VCaP (cell line): ENCODE measurements at regions not wholly inside any gene's neighbourhood (a gene's known extent, or its start where the extent isn't known, plus 50 kb on each side); places are given as distances from the start of the nearest gene placed in this dataset.

Experiments used
- H3K27ac ChIP-seq: fragments of 450-650 bp; 2 replicates; pipeline ENCODE4 v1.5.1; 2017
- CTCF ChIP-seq: fragments of 450-650 bp; conservative IDR thresholded peaks from 2 replicates; pipeline ENCODE4 v1.5.1; 2017; ENCODE audit warnings: mild to moderate bottlenecking, moderate library complexity

GRCh38 chr16:13791095-13791494 is 128.9 kb upstream of the ERCC4 start:
- TF ChIP-seq CTCF: no peak
- no peak overlapping the region for H3K27ac ChIP-seq

GRCh38 chr16:13793841-13794409 is 126.0 kb upstream of the ERCC4 start:
- no peak overlapping the region for H3K27ac ChIP-seq
- TF ChIP-seq CTCF: no peak

GRCh38 chr16:13795131-13795530 is 124.8 kb upstream of the ERCC4 start:
- H3K27ac ChIP-seq: no peak overlapping the region
- TF ChIP-seq CTCF: no peak

- no peak overlapping the region for H3K27ac ChIP-seq
- no peak for TF ChIP-seq CTCF
Measured at GRCh38 chr16:13797718-13798117, 122.2 kb upstream of the ERCC4 start.

- H3K27ac ChIP-seq: no peak overlapping the region
Measured at GRCh38 chr16:13798211-13798610, 121.7 kb upstream of the ERCC4 start.

GRCh38 chr16:13803974-13804373 is 116.0 kb upstream of the ERCC4 start:
- no peak overlapping the region for H3K27ac ChIP-seq
- TF ChIP-seq CTCF: no peak

More at GRCh38 chr16:13798211-13798610, 121.7 kb upstream of the ERCC4 start:
- TF ChIP-seq CTCF: no peak

GRCh38 chr16:13805951-13806350 is 114.0 kb upstream of the ERCC4 start:
- TF ChIP-seq CTCF: no peak
- no peak overlapping the region for H3K27ac ChIP-seq
